ENCODE measurements at regions not wholly inside any gene's neighbourhood (a gene's known extent, or its start where the extent isn't known, plus 50 kb on each side); places are given as distances from the start of the nearest gene placed in this dataset.

DNA sequence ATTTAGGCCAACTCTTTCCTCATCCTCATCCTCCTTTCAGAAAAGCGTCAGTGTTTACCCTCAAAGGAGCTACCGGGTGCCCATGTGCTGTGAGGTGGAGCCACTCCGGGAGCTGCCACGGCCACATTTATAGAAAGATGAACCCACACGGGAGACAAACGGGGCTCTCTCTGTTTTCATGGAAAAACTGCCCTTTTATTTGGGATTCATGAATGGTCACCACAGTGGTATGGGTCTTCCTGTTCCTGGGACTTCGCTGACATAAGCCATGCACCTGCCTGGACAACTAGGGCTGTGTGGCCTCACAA, 224.2 kb downstream of the ZIC5 start:
- TF ChIP-seq FOXK2 (IDR thresholded peaks at IDR 0.05) (no peak), SP1 (IDR thresholded peaks at IDR 0.05) (no peak), ZNF384 (IDR thresholded peaks at IDR 0.05) (no peak), BHLHE40 (IDR thresholded peaks at IDR 0.05; ENCODE audit: borderline replicate concordance) (no peak), FOXA1 (IDR thresholded peaks at IDR 0.05) (no peak), FOXM1 (IDR thresholded peaks at IDR 0.05; ENCODE audit: borderline replicate concordance) (no peak), ARNT (IDR thresholded peaks at IDR 0.05) (no peak), TARDBP (IDR thresholded peaks at IDR 0.05) (no peak), ELF4 (IDR thresholded peaks at IDR 0.05) (no peak), LEF1 (IDR thresholded peaks at IDR 0.05; ENCODE audit: borderline replicate concordance) (no peak), NFRKB (IDR thresholded peaks at IDR 0.05) (no peak)
- TF ChIP-seq, protein P1, sequence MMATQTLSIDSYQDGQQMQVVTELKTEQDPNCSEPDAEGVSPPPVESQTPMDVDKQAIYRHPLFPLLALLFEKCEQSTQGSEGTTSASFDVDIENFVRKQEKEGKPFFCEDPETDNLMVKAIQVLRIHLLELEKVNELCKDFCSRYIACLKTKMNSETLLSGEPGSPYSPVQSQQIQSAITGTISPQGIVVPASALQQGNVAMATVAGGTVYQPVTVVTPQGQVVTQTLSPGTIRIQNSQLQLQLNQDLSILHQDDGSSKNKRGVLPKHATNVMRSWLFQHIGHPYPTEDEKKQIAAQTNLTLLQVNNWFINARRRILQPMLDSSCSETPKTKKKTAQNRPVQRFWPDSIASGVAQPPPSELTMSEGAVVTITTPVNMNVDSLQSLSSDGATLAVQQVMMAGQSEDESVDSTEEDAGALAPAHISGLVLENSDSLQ (IDR thresholded peaks at IDR 0.05): no peak

Measured in HEK293T (cell line).